ENCODE measurements at regions not wholly inside any gene's neighbourhood (a gene's known extent, or its start where the extent isn't known, plus 50 kb on each side); places are given as distances from the start of the nearest gene placed in this dataset.

- Mint-ChIP-seq H3K27ac (no peak overlapping the region), H3K27me3 (peaks cover 8% of the 10 kb centered on the region), H3K36me3 (ENCODE audit: low read depth) (no peaks in the 10 kb centered on the region), H3K4me3 (no peak overlapping the region), H3K4me1 (ENCODE audit: low read depth) (no peaks in the 10 kb centered on the region), H3K9me3 (no peaks in the 10 kb centered on the region)
- TF ChIP-seq, protein P1, sequence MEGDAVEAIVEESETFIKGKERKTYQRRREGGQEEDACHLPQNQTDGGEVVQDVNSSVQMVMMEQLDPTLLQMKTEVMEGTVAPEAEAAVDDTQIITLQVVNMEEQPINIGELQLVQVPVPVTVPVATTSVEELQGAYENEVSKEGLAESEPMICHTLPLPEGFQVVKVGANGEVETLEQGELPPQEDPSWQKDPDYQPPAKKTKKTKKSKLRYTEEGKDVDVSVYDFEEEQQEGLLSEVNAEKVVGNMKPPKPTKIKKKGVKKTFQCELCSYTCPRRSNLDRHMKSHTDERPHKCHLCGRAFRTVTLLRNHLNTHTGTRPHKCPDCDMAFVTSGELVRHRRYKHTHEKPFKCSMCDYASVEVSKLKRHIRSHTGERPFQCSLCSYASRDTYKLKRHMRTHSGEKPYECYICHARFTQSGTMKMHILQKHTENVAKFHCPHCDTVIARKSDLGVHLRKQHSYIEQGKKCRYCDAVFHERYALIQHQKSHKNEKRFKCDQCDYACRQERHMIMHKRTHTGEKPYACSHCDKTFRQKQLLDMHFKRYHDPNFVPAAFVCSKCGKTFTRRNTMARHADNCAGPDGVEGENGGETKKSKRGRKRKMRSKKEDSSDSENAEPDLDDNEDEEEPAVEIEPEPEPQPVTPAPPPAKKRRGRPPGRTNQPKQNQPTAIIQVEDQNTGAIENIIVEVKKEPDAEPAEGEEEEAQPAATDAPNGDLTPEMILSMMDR (IDR thresholded peaks at IDR 0.05) = no peak
- ChIA-PET CTCF (no interaction called here), POLR2A (no interaction called here)
- DNase-seq = no peak
- ATAC-seq = no peak
- intact Hi-C loops (cut with micrococcal nuclease) = no loop called here
Measured at GRCh38 chr15:61654918-61655317, 405.3 kb downstream of the VPS13C start.

- Mint-ChIP-seq H3K36me3 (ENCODE audit: low read depth) (no peaks in the 10 kb centered on the region), H3K4me3 (no peak overlapping the region), H3K27ac (no peak overlapping the region), H3K4me1 (ENCODE audit: low read depth) (no peaks in the 10 kb centered on the region), H3K27me3 (peaks cover 8% of the 10 kb centered on the region), H3K9me3 (no peaks in the 10 kb centered on the region)
- ChIA-PET CTCF (no interaction called here), POLR2A (no interaction called here)
- DNase-seq = no peak
- intact Hi-C loops (cut with micrococcal nuclease) = no loop called here
- TF ChIP-seq, protein P1 (IDR thresholded peaks at IDR 0.05) = no peak
- ATAC-seq = no peak
Measured at GRCh38 chr15:61654002-61654740, 406.1 kb downstream of the VPS13C start.

- H3K9me3 Mint-ChIP-seq = no peaks in the 10 kb centered on the region
- TF ChIP-seq, protein P1 (IDR thresholded peaks at IDR 0.05) = no peak
- ChIA-PET CTCF (no interaction called here), POLR2A (no interaction called here)
- H3K4me3 Mint-ChIP-seq = no peak overlapping the region
- intact Hi-C loops (cut with micrococcal nuclease) = no loop called here
- H3K36me3 Mint-ChIP-seq (ENCODE audit: low read depth) = no peaks in the 10 kb centered on the region
- DNase-seq = no peak
- H3K27ac Mint-ChIP-seq = no peak overlapping the region
- peaks cover 1% of the 10 kb centered on the region for H3K27me3 Mint-ChIP-seq
- no peak for ATAC-seq
- no peaks in the 10 kb centered on the region for H3K4me1 Mint-ChIP-seq (ENCODE audit: low read depth)
Measured at GRCh38 chr15:61653110-61653509, 407.1 kb downstream of the VPS13C start.

DNA sequence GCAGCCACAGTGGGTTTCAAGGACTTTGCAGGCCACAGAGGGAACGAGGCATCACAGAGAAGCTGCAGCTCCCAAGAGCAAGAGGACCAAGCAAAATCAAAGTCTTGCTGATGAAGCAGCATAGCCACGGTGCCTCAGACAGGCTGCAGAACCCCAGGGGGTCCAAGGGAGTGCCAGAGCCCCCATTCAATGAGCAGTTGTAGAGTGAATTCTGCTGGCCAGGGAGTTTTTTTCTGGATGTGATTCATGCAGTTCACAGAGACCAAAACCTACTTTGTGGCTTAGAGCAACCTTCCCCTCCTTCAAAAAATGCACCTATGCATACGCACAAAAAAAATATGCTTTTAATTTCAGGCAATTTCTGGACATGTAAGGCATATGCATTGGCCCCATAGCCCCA, 409.0 kb downstream of the VPS13C start:
- ATAC-seq (no peak), DNase-seq (no peak)
- Mint-ChIP-seq H3K4me1 (ENCODE audit: low read depth) (no peaks in the 10 kb centered on the region), H3K9me3 (no peaks in the 10 kb centered on the region), H3K4me3 (no peak overlapping the region), H3K27ac (no peak overlapping the region), H3K27me3 (peaks cover 1% of the 10 kb centered on the region), H3K36me3 (ENCODE audit: low read depth) (no peaks in the 10 kb centered on the region)
- CTCF ChIA-PET = no interaction called here
- TF ChIP-seq, protein P1 (IDR thresholded peaks at IDR 0.05) = no peak
- intact Hi-C loops (cut with micrococcal nuclease) = no loop called here
- POLR2A ChIA-PET = no interaction called here

DNA sequence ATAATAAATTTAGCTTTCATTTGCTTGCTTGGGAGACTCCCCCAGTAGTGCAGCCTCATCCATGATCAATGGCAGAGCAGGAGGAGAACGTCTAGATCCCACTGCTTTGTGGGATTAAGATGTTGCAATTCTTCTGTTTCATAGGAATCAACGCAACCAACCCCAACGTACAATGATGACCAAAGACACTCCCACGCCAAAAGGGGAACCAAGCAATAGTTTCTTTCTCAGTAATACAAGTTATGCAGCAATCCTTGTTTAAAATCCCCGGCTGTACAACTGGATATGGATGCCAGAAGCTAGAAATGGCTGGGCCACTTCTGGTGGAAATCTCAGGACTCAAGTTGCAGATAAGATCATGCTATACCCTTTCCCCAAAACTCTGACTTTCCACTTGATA, 411.2 kb downstream of the VPS13C start:
- Mint-ChIP-seq H3K27me3 (peaks cover 1% of the 10 kb centered on the region), H3K4me3 (no peak overlapping the region), H3K9me3 (no peaks in the 10 kb centered on the region), H3K27ac (no peak overlapping the region), H3K4me1 (ENCODE audit: low read depth) (no peaks in the 10 kb centered on the region), H3K36me3 (ENCODE audit: low read depth) (no peaks in the 10 kb centered on the region)
- ChIA-PET CTCF (interaction anchor here (1.0 to 1.2 kb wide), 2 partner anchors 11 to 185 kb away, joined by 3 read pairs; no protein-coding TSS in a partner anchor), POLR2A (no interaction called here)
- ATAC-seq = no peak
- DNase-seq = no peak
- intact Hi-C loops (cut with micrococcal nuclease) = no loop called here
- TF ChIP-seq, protein P1 (IDR thresholded peaks at IDR 0.05) = no peak

Data from activated CD8-positive, alpha-beta T cell treated with anti-CD3 and anti-CD28 coated beads for 36 hours (primary cell).